ENCODE measurements at regions not wholly inside any gene's neighbourhood (a gene's known extent, or its start where the extent isn't known, plus 50 kb on each side); places are given as distances from the start of the nearest gene placed in this dataset.

GRCh38 chr4:170667814-170668213, 578.1 kb upstream of the AADAT start:
- Mint-ChIP-seq H3K36me3 (ENCODE audit: insufficient read depth, unreplicated experiment) (no peaks in the 10 kb centered on the region), H3K27me3 (ENCODE audit: insufficient read depth, unreplicated experiment) (no peaks in the 10 kb centered on the region), H3K4me1 (ENCODE audit: insufficient read depth, unreplicated experiment) (peaks cover 6% of the 10 kb centered on the region), H3K27ac (ENCODE audit: low read depth, unreplicated experiment) (no peak overlapping the region), H3K4me3 (ENCODE audit: unreplicated experiment) (no peak overlapping the region), H3K9me3 (ENCODE audit: unreplicated experiment) (no peaks in the 10 kb centered on the region)
- no peak for DNase-seq (ENCODE audit: unreplicated experiment)
- ChIA-PET POLR2A (interaction anchor here (0.5 kb wide), 1 partner anchor 406 kb away, joined by 3 read pairs; no protein-coding TSS in a partner anchor), CTCF (no interaction called here)
- intact Hi-C loops (cut with micrococcal nuclease), result no loop called here
- TF ChIP-seq CTCF (IDR thresholded peaks at IDR 0.05; ENCODE audit: unreplicated experiment), result no peak
- BruUV-seq (replicated peaks), result no TSS peak

- BruUV-seq (replicated peaks), result no TSS peak
- Mint-ChIP-seq H3K4me1 (ENCODE audit: insufficient read depth, unreplicated experiment) (no peaks in the 10 kb centered on the region), H3K4me3 (ENCODE audit: unreplicated experiment) (no peak overlapping the region), H3K27me3 (ENCODE audit: insufficient read depth, unreplicated experiment) (no peaks in the 10 kb centered on the region), H3K36me3 (ENCODE audit: insufficient read depth, unreplicated experiment) (no peaks in the 10 kb centered on the region), H3K27ac (ENCODE audit: low read depth, unreplicated experiment) (no peak overlapping the region), H3K9me3 (ENCODE audit: unreplicated experiment) (no peaks in the 10 kb centered on the region)
- POLR2A ChIA-PET, result no interaction called here
- no peak for TF ChIP-seq CTCF (IDR thresholded peaks at IDR 0.05; ENCODE audit: unreplicated experiment)
- DNase-seq (ENCODE audit: unreplicated experiment), result no peak
- intact Hi-C loops (cut with micrococcal nuclease), result no loop called here
- CTCF ChIA-PET, result no interaction called here
Measured at GRCh38 chr4:170666909-170667308, 577.2 kb upstream of the AADAT start.

DNA sequence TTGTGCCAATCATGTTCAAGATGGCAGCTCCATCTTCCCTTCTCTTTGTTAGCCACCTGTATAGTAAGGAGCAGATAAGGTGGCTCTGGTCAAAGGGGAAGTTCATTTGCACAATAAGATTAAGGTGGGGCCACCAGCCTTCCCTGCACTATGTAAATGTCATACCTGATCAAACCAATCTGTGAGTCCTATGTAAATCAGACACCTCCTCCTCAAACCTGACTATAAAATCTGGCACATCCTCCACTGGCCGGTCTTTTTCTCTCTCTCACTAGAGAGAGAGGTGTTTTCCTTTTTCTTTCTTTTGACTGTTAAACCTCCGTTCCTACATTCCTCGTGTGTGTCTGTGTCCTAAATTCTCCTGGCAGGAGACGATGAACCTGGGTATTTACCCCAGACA, 572.5 kb upstream of the AADAT start:
- H3K9me3 Mint-ChIP-seq (ENCODE audit: unreplicated experiment), result no peaks in the 10 kb centered on the region
- POLR2A ChIA-PET, result no interaction called here
- H3K27me3 Mint-ChIP-seq (ENCODE audit: insufficient read depth, unreplicated experiment), result no peaks in the 10 kb centered on the region
- no peaks in the 10 kb centered on the region for H3K36me3 Mint-ChIP-seq (ENCODE audit: insufficient read depth, unreplicated experiment)
- no peak for DNase-seq (ENCODE audit: unreplicated experiment)
- no peak for TF ChIP-seq CTCF (IDR thresholded peaks at IDR 0.05; ENCODE audit: unreplicated experiment)
- CTCF ChIA-PET, result interaction anchor here (0.6 kb wide), 1 partner anchor 28 kb away, joined by 3 read pairs; no protein-coding TSS in a partner anchor
- H3K27ac Mint-ChIP-seq (ENCODE audit: low read depth, unreplicated experiment), result no peak overlapping the region
- BruUV-seq (replicated peaks), result no TSS peak
- H3K4me1 Mint-ChIP-seq (ENCODE audit: insufficient read depth, unreplicated experiment), result no peaks in the 10 kb centered on the region
- no peak overlapping the region for H3K4me3 Mint-ChIP-seq (ENCODE audit: unreplicated experiment)
- intact Hi-C loops (cut with micrococcal nuclease), result no loop called here

GRCh38 chr4:170657761-170658160, 568.0 kb upstream of the AADAT start:
- no peaks in the 10 kb centered on the region for H3K27me3 Mint-ChIP-seq (ENCODE audit: insufficient read depth, unreplicated experiment)
- no peaks in the 10 kb centered on the region for H3K36me3 Mint-ChIP-seq (ENCODE audit: insufficient read depth, unreplicated experiment)
- intact Hi-C loops (cut with micrococcal nuclease), result no loop called here
- BruUV-seq (replicated peaks), result no TSS peak
- no peaks in the 10 kb centered on the region for H3K4me1 Mint-ChIP-seq (ENCODE audit: insufficient read depth, unreplicated experiment)
- H3K9me3 Mint-ChIP-seq (ENCODE audit: unreplicated experiment), result no peaks in the 10 kb centered on the region
- H3K4me3 Mint-ChIP-seq (ENCODE audit: unreplicated experiment), result no peak overlapping the region
- no peak overlapping the region for H3K27ac Mint-ChIP-seq (ENCODE audit: low read depth, unreplicated experiment)
- DNase-seq (ENCODE audit: unreplicated experiment), result no peak
- ChIA-PET POLR2A (no interaction called here), CTCF (no interaction called here)
- TF ChIP-seq CTCF (IDR thresholded peaks at IDR 0.05; ENCODE audit: unreplicated experiment), result no peak
